ENCODE measurements at regions not wholly inside any gene's neighbourhood (a gene's known extent, or its start where the extent isn't known, plus 50 kb on each side); places are given as distances from the start of the nearest gene placed in this dataset.
"Not testable (repeated sequence)": the region's sequence is repeated elsewhere in the genome, so short reads cannot be mapped to it uniquely, and the experiment has no call there.

DNA sequence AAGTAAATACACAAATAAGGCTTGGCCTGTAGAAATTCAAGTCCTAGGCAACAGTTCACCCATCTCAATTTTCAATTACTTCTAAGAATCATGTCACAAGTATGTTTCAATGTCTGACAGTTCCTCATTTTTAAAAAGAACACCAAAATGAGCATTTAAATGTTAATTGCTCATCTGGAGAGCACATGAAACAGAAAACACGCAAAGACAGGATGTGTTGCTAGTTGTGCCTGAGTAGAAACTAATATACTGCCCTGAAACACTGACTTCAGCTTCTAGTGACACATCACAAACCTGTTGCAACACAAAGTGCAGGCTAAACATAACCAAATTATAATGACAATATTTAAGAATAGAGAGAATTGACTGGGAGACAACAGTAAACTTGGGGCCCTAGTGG, 167.3 kb upstream of the THBS1 start:
- no peak for DNase-seq

DNA sequence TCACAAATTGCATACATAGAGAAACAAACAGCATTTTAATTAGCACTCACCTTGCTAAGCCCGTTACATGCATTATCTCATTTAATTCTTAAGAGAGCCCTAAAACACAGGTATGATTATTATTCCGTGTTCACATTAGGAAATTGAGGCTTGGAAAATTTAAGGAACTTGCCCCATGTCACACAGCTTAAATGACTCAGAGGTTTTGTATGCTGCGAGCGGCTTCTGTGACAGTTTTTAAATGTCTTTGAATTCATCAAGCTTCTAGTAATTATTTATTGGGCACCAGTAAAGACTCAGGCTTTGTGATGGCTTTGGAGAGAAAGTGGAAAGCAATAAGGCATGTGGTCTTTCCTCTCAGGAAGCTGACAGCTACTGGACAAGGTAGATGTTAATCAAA, 166.7 kb upstream of the THBS1 start:
- no peak for DNase-seq

DNA sequence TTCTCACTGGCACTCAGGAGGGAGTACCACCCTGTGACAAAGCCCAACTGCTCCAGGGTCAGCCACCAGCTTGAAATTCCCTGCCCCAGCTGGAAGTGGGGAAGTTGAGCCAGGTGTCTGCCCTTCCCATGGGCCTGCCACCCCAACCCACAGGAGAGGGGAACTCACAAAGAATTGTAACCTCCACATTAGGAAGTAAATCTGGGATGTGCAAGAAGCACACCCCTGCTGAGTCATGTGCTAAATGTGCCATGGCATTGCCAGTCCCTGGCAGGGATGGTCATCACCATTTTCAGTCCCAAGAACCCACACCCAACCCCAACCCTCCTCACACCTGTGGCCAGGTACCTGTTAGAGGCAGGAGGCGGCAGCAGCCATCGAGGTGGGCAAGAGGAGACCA, 165.2 kb upstream of the THBS1 start:
- no peak for DNase-seq

DNA sequence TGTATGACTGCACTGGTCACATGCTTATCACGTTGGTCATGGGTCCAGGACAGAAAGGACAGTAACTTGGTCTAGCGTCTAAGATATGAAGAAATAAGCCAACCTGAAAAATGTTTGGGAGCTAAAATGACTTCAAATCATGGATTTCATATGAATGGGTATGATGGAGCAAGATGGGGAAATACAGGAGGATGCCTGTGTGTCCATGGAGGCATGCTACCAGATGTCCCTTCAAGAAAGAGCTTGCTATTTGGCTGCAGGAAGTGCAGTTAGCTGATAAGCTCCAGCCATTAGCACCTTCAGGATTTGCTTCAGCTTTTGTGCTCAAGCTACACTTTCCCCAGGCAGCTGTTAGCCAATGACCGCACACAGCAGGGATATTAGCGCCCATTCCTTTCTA, 164.6 kb upstream of the THBS1 start:
- no peak for DNase-seq

- DNase-seq: no peak
Observed at GRCh38 chr15:39417366-39418134, 163.3 kb upstream of the THBS1 start.

GRCh38 chr15:39419651-39420050, 161.2 kb upstream of the THBS1 start:
- DNase-seq: no peak

DNA sequence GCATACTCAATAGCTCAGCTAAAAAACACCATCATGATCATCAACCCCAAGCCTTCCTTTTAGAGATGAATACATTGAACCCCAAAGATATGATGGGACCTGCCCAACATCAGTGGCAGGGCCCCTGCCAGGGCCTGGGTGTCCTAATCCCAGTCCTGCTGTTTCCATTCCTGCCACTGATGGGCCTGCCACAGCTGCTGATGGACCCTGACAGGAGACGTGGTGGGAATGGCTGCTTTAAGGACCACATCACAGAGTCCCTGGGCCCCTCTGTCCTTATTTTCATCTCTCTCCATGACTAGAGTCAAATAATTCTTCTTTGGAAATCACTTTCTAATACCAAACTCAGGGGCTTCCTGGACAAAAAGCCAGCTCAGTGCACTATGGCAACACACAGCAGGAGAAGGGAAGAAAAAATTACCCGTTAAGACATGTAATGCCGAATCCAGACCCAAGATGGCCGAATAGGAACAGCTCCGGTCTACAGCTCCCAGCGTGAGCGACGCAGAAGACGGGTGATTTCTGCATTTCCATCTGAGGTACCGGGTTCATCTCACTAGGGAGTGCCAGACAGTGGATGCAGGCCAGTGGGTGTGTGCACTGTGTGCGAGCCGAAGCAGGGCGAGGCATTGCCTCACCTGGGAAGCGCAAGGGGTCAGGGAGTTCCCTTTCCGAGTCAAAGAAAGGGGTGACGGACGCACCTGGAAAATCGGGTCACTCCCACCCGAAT, 160.6 kb upstream of the THBS1 start:
- DNase-seq: not testable (repeated sequence)

- not testable (repeated sequence) for DNase-seq
Observed at GRCh38 chr15:39420853-39421192, 160.1 kb upstream of the THBS1 start.

GRCh38 chr15:39426552-39427532, 154.0 kb upstream of the THBS1 start:
- DNase-seq: peak; percentile 68

DNA sequence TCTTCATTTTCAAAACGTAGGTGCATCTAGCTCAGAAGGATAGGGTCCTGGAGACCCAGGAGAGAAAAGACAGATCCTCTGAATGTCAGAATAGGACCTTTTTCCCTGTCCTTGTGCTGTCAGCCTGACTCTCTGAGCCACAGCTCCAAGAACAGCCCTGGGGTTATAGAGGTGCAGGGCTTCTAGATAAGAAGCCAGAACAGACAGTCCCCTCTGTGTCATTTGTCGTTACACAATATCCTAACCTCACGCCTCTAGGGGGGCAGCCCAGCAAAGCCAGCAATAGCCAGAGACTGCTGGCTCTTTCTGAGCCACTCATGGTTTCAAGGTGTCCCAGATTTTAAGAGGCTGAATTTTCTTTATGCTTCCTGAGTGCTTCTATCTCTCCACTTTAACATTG, 153.2 kb upstream of the THBS1 start:
- no peak for DNase-seq

- no peak for DNase-seq
Observed at GRCh38 chr15:39429898-39430357, 151.0 kb upstream of the THBS1 start.

- no peak for DNase-seq
Observed at GRCh38 chr15:39430389-39430788, 150.5 kb upstream of the THBS1 start.

DNA sequence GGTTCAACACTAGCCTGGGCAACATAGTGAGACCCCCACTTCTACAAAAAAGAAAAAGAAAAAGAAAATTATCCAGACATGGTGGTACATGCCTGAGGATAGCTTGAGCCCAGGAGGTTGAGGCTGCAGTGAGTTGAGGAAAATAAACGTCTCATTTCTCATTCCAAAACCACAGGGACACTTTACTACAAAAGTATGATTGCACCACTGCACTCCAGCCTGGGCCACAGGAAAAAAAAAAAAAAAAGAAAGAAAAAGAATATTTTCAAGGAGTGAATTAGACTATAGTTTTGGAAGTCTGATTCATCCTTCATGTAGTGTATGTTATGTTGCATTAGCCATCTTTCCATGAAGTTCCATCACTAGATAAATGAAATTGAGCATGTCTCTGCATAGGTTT, 149.5 kb upstream of the THBS1 start:
- DNase-seq: no peak

GRCh38 chr15:39432026-39432425, 148.9 kb upstream of the THBS1 start:
- DNase-seq: no peak

- DNase-seq: no peak
Observed at GRCh38 chr15:39432912-39433348, 147.9 kb upstream of the THBS1 start.

- DNase-seq: no peak
Observed at GRCh38 chr15:39433376-39433775, 147.5 kb upstream of the THBS1 start.

- no peak for DNase-seq
Observed at GRCh38 chr15:39434163-39434562, 146.7 kb upstream of the THBS1 start.

- no peak for DNase-seq
Observed at GRCh38 chr15:39434751-39435238, 146.1 kb upstream of the THBS1 start.

- DNase-seq: no peak
Observed at GRCh38 chr15:39435244-39435643, 145.6 kb upstream of the THBS1 start.

DNA sequence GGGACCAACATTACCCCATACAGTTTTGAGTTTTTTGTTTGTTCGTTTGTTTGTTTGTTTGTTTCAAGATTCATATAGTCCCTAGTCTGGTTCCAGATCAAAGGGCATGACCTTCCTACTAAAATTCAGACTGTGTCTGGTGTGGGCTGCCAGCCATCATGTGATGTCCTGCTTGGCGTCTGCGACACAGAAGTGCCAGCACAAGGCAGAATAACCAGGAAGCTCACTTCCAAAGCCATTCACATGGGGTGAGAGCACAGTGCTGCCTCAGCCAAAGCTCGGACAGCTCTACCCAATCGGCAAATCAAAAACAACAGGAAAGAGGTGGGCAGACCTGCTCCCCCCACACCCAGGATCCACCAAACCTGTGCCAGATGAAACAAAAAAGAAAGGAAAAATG, 142.6 kb upstream of the THBS1 start:
- DNase-seq: no peak

DNA sequence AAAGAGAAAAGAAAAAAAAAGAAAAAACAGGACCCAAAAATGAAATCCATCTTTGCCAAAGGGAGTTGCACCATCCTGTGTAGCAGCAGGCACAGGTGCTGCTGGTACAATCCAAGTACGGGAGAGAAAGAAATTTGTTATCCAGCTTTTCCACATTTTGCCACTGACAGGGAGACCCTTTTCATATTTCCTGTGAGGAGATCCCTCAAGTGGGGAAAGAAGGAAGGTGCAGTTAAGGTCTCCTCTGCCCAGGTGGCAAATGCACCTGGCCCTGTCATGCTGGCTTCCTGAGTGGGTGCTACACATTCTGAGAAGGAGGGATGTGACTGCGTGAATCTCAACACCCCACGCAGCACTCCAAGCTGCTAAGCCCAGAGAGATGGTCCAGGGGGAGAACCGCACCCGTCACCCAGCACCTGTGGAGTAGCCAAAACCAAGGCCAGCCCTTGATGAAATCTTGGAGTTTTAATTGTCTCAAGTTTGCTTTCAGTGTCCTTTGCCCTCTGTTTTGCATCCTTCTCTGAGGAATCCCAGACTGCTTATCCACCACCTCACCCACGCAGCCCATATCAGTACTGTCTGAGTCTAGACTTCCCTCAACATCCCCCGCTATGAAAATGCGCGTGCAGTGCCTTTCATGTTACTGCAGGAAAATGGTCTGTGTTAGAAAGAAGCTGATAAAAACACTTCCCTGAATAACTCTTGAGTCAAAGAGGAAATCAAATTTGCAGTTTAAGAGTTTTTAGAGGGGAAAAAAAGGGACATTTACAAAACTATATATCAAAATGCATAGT, 141.9 kb upstream of the THBS1 start:
- DNase-seq: no peak

- no peak for DNase-seq
Observed at GRCh38 chr15:39442898-39443297, 138.0 kb upstream of the THBS1 start.
